HG03378 (cell line): ENCODE measurements at regions not wholly inside any gene's neighbourhood (a gene's known extent, or its start where the extent isn't known, plus 50 kb on each side); places are given as distances from the start of the nearest gene placed in this dataset.

Source experiments
- ATAC-seq: cut with Tn5 transposase; IDR thresholded peaks from one replicate; pipeline ENCODE4 v1.9.1; 2021; ENCODE audit warnings: mild to moderate bottlenecking, moderate library complexity; ENCODE audit not compliant: unreplicated experiment

DNA sequence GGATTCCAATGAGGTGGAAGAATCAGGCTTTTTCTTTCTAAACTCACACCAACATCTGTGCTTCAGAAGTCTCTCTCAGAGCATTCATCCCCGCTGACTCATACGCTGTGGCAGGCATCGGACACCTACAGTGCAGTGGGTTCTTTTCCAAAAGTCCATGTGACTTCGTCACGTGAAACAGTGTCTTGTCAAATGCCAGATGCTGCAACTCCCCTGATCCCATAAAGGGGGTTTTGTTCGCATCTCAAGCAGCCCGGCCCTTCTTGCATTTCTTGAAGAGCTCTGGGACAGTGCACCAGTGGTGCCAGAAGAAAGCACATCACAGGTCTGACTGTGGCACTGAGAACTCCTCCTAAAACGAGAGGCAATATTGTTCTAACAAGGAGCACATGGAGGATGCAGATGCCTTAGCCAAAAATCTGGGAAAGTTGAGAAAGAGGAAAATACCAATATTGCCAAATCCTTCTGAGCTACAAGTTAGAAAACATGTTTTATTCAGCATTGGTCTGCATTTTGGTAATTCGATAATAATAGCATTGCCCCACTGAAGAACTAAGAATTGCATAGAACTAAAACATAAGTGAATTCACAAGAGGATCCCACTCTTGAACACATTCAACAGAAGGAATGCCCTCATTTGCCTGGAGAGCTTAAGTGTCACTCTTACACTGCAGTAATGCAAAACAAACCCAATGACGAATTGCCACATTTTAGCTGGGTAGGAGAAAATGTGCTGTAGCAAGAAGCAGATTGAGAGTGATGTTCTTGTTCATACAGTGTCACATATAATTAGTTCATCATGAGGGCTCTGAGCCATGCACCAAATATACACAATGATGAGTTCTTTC lies 204.4 kb downstream of the CXCL12 start:
- no peak for ATAC-seq

DNA sequence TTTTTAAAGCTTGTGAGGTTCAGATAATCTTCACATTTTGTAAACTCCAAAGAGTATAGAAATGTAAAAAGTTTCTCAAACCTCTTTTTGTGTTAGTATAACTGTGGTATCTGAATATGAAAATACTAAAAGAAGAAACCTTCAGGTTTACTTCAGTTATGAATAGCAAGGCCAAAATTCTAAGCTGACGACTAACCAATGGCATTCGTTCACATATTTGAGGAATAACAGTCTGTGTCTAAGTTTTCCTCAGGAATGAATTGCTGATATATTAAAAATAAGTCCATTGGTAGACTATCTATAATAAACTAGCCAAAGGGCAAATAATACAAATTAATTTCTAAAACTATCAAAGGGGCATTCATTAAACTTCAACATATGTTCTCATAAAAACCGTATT lies 206.0 kb downstream of the CXCL12 start:
- ATAC-seq = no peak

DNA sequence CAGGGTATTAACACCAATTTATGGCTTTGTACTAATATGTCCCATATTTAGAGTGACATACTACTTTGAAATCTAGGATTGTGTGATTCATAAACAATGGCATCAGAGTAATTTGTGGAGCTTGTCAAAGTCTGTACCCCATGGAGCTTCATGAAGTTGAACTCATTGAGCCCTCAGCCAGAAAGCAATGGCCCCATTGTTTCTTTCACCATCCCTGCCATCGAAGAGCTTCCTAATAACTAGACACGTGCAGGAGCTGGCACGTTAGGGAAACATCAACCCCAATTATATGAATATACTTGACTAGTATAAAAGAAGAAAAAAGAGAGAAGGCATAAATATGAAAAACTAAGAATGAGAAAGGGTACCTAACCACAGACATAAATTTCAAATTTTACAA lies 206.6 kb downstream of the CXCL12 start:
- ATAC-seq = no peak

- ATAC-seq = no peak
Measured at GRCh38 chr10:44177610-44178009, 207.3 kb downstream of the CXCL12 start.

GRCh38 chr10:44176311-44176710 lies 208.6 kb downstream of the CXCL12 start:
- no peak for ATAC-seq

DNA sequence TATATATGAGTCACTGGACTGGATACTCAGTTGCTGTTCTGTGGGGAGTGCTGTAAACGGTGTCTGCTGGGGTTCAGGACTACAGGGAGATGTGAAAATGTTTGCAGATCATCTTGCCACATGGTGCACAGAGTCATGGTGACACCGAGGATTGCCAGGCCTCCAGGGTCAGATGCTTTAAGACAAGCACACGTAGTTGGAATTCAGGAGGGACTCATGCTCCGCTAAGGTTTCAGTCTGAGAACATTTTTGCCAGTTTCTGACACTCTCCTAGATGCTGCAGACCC lies 211.3 kb downstream of the CXCL12 start:
- no peak for ATAC-seq

DNA sequence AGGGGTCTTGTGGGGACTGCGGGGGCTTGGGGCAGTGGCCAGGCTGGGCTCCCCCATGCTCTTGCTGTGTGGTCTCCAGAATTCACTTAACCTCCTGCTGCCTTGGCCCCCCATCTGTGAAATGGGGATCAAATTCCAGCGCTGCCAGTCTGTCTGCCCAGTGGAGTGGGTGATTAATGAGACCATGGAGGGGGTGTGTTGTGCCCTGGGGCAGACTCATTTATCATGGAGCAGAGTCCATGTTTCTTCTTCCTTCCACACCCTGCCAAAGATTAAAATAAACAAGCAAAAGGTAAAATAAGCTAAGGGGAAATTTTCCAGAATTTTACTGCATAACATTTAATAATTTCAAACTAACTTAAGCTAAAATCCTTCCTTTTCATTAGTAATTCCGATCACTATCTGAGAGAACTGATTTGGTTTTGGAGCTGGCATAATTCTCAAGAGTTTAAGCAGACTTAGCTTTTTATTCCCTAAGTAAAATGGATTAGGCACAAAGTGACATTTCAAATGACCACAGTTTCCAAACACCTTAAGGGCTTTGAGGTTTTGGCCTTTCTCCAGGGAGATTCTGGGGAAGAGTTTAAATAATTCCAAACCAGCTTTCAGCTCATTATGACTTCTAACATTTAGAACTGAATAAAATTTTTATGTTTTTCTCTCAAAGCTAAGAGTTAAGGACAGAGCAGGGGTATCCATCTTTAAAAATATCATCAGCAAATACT lies 211.9 kb downstream of the CXCL12 start:
- no peak for ATAC-seq

- ATAC-seq = no peak
Measured at GRCh38 chr10:44171765-44172164, 213.1 kb downstream of the CXCL12 start.

DNA sequence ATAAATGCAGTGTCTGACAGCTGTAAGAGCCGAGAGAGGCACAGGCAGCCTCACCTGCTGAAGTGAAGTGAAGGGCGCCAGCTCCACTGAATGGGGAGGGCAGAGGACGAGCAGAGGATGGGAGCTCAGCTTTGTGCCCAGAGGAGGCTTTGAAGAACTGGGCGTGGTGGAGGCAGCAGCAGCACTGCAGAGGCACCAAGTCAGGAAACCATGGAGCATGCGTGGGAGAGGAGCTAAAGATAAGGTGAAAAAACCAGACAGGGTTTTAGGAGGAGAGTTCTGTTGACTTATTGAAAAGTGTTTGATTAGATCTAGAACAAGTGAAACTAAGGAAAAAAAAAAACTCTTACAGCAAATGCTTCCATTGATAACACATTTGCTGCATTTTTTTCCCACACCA lies 216.4 kb downstream of the CXCL12 start:
- no peak for ATAC-seq

DNA sequence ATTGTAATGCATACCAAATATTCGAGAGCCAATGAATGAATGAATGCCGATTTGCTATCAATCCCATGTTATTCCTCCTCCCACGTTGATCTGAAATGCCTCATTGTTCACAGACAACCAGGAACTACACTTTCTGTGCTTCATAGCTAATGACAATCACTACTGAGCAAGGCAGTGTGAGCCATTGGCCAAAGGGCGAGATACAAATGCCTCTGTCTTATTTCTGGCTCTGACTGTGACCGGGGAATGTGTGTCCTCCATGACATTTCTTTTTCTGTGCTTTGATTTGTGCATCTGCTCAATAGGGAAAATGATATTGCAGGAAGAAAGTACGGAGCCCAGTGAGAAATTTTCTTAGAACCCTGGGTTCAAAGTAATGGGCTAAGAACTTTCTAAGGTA lies 217.1 kb downstream of the CXCL12 start:
- no peak for ATAC-seq

- ATAC-seq = no peak
Measured at GRCh38 chr10:44166441-44166840, 218.5 kb downstream of the CXCL12 start.

DNA sequence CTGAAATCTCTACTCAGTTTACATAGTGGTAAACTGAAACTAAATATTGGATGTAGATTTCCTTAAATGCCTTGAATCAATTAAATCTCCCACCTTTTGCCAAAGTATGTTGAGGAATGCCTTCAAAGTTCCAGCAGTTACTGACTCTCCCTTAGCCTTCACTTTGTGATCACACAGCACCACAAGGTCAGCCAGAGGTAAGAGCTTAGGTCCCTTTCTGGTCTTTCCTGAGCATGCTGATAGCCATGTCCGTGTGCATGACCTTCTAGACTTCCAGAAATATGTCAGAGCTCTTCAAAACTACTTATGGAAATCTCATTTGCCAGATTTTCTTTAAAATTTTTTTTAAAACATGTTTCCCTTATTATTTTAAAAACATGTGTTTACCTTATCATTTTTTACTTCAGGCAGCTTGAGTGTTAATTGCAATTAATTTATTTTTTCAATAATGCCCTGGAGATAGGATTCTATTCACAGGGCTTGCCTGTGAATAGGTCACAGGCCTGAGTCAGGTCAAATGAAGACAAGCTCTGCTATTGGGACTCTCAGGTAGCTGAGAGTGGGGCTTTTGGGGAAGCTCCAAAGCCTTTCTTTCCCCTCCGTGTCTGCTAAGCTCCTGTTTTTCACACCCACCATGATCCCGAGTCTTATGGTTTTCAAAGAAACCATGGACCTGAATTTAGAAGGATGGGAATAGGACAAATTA lies 220.5 kb downstream of the CXCL12 start:
- no peak for ATAC-seq

- no peak for ATAC-seq
Measured at GRCh38 chr10:44161184-44161583, 223.7 kb downstream of the CXCL12 start.

- ATAC-seq = no peak
Measured at GRCh38 chr10:44157574-44157973, 227.3 kb downstream of the CXCL12 start.

GRCh38 chr10:44154956-44155355 lies 229.9 kb downstream of the CXCL12 start:
- ATAC-seq = no peak

DNA sequence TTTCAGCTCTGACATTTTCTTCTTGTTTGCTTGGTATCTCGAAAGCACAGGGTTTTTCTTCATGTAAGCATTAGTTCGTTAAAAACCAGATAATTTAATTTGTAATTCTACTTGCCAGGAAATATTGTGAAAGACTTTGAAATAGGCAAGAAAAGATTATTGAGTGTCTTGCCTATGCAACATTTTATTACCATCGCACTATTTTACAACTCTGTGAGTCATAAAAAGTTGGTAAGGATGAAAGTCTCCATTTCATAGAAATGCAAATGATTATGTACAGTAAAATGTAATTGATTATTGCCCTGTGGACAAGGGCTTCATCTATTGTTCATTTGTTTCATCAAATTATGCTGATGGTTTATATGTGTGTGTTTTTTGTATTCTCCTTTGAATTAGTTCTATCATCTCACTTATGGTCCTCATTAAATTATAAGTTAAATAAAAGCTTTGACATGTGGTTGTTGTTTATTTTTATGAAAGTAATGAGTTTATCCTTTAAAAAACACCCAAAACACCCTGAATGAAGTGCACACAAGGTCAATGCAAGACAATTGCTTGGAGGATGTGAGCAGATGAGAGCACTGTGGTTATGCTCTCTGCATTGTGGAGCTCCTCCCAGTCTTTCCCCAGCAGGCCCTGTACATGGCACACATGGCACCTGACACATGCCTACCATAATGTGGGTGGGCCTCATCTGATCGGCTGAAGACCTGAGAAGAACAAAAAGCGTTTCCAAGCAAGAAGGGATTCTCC lies 230.8 kb downstream of the CXCL12 start:
- ATAC-seq = no peak

GRCh38 chr10:44143556-44143955 lies 241.3 kb downstream of the CXCL12 start:
- ATAC-seq = no peak

- no peak for ATAC-seq
Measured at GRCh38 chr10:44132361-44133289, 252.3 kb downstream of the CXCL12 start.

DNA sequence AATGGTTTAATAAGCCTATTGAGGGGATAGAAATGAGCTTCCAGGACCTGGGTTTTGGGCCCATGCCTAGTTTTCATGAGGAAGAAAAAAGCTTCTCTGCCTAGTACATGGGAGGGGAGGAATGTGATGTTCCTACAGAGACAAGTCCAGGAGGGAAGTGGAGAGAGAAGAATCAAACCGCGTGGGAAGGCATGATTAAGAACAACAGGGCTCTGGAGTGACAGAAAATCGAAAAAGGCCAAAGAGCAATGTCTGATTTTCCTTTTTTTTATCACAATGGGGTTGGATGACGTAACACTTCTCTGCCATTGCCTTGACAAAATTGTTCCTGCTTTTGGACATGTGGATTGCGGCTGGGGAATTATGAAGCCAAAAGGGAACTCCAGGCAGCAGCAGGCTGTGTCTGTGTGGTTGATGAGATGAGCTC lies 258.6 kb downstream of the CXCL12 start:
- ATAC-seq = no peak

DNA sequence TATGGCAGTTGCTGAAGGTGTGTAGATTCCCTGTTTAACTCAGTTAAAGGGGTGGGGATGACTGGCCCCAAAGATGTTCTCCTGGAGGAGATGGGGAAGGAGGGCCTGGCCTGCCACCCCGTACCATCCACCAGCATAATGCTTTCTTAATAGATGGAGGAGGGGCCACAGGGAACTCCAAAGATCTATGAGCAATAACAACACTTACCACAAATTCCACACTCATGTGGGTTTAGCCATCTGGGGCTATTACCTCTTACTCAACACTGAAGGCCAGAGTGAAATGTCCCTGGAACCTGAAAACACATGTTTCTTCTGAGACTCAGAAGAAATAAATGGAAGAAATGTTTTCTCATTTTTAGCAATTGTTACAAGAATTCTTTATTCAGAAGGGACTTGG lies 259.0 kb downstream of the CXCL12 start:
- ATAC-seq = no peak
